Activated CD8-positive, alpha-beta memory T cell treated with anti-CD3 and anti-CD28 coated beads, Interleukin-2, amount 10 ng/mL, durations not matched to agents 7 days and 5 days (primary cell): ENCODE measurements at regions not wholly inside any gene's neighbourhood (a gene's known extent, or its start where the extent isn't known, plus 50 kb on each side); places are given as distances from the start of the nearest gene placed in this dataset.

ENCODE experiments used
- ATAC-seq: fragments of 150-1000 bp; cut with Tn5 transposase; one replicate; pipeline ENCODE4 v1.10.0; 2021; ENCODE audit warnings: moderate library complexity
- CTCF ChIA-PET: fragments of 350-600 bp; sonication (Branson Sonifier 250); formaldehyde crosslinking; loops from one replicate; lab custom pipeline; 2021; ENCODE audit warnings: antibody characterized with exemption; lab: Charles Lee
- DNase-seq: peaks from one replicate; pipeline ENCODE4 v3.0.0-alpha.2; 2020
- H3K27ac Mint-ChIP-seq: one replicate; pipeline ENCODE4 v1.8.0; 2021; ENCODE audit warnings: mild to moderate bottlenecking, mixed read lengths
- H3K27me3 Mint-ChIP-seq: one replicate; pipeline ENCODE4 v1.8.0; 2021; ENCODE audit warnings: mixed read lengths
- H3K36me3 Mint-ChIP-seq: one replicate; pipeline ENCODE4 v1.8.0; 2021; ENCODE audit warnings: mild to moderate bottlenecking, mixed read lengths
- H3K4me1 Mint-ChIP-seq: one replicate; pipeline ENCODE4 v1.8.0; 2021; ENCODE audit warnings: mixed read lengths
- H3K4me3 Mint-ChIP-seq: one replicate; pipeline ENCODE4 v1.8.0; 2021; ENCODE audit warnings: mild to moderate bottlenecking, moderate library complexity, mixed read lengths
- H3K9me3 Mint-ChIP-seq: one replicate; pipeline ENCODE4 v1.8.0; 2022; ENCODE audit warnings: low read depth, mixed read lengths

DNA sequence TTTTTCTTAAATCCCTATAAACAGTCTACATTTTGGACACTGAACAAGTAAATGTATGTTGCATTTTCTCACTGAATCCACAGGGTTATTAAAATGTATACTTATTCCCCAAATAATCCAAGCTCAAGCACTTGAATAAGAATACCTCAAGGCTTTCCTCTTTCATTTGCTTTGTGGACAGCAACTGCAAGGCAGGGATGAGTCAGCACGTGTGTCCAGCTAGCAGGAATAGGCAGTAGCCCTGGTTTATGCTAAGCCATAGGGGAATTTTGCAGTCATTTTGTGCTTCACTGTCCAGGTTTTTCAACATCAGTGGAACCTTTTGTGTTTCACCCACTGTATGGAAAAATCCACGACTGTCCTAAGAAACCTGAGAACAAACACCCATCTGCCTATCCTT is 96.7 kb upstream of the KCNMB2 start:
- CTCF ChIA-PET = no interaction called here
- Mint-ChIP-seq H3K27me3 (no peaks in the 10 kb centered on the region), H3K4me1 (no peaks in the 10 kb centered on the region), H3K36me3 (no peaks in the 10 kb centered on the region), H3K9me3 (no peaks in the 10 kb centered on the region), H3K4me3 (no peak overlapping the region), H3K27ac (no peak overlapping the region)
- ATAC-seq = no peak
- DNase-seq = no peak

DNA sequence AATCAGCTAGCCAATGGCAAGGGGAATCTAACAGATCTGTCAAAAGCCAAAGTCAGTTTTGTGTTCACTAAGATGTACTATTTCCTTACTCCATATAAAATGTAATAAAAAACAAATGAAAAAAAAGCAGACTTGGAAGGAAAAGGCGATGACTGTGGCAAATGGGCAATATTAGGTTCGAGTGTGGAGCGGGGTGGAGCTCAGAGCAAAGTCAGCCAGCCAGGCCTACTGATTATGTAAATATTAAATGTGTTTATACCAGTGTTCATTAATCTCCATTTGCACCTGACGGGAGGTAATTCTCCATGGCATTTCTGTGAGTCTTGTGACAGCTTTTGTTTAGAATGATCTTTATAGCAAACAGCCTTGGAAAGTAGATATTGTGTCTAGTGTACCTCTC is 96.2 kb upstream of the KCNMB2 start:
- H3K36me3 Mint-ChIP-seq = no peaks in the 10 kb centered on the region
- CTCF ChIA-PET = no interaction called here
- ATAC-seq = no peak

DNA sequence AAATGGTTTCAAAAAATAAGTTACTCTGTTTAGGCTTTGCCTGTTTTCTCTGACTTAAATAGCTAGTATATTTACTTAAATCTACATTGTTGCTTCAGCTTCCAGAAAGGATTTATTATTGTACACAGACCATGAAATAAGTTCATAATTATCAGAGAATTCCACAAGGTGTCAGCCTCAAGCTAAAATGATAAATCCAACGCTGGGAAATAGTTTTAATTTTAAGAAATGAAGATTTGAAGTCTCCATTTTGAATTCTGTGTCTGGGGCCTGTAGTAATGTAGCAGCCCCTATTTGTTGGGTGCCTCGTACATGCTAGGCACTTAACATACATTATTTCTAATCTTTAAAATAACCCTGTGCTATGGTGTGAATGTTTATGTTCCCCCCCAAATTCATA is 92.6 kb upstream of the KCNMB2 start:
- ATAC-seq (no peak), DNase-seq (no peak)
- CTCF ChIA-PET = no interaction called here
- H3K27me3 Mint-ChIP-seq = no peaks in the 10 kb centered on the region
- no peaks in the 10 kb centered on the region for H3K4me1 Mint-ChIP-seq
- H3K27ac Mint-ChIP-seq = no peak overlapping the region
- H3K4me3 Mint-ChIP-seq = no peak overlapping the region
- H3K36me3 Mint-ChIP-seq = no peaks in the 10 kb centered on the region
- no peaks in the 10 kb centered on the region for H3K9me3 Mint-ChIP-seq

More for the DNA sequence above, 96.2 kb upstream of the KCNMB2 start:
- DNase-seq = no peak
- Mint-ChIP-seq H3K9me3 (no peaks in the 10 kb centered on the region), H3K27me3 (no peaks in the 10 kb centered on the region), H3K4me3 (no peak overlapping the region), H3K4me1 (no peaks in the 10 kb centered on the region), H3K27ac (no peak overlapping the region)

DNA sequence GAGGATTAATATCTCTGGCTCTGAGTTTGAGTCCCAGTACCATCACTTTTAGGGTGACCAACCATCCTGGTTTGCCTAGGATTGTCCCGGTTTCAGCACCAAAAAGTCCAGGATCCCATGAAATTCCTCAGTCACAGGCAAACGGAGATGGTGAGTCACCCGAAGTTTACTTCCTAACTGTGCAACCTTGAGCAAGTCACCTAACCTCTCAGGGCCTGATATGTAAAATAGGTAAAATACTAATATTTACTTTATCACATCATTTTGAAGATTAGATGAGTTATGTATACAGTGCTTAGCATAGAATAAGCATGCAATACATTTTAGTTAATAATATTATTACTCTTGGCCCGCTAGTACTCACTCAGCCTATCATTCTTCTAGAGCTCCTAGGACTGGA is 91.1 kb upstream of the KCNMB2 start:
- H3K9me3 Mint-ChIP-seq = no peaks in the 10 kb centered on the region
- CTCF ChIA-PET = no interaction called here
- H3K36me3 Mint-ChIP-seq = no peaks in the 10 kb centered on the region
- ATAC-seq = no peak
- DNase-seq = no peak
- H3K4me1 Mint-ChIP-seq = no peaks in the 10 kb centered on the region
- no peaks in the 10 kb centered on the region for H3K27me3 Mint-ChIP-seq
- H3K4me3 Mint-ChIP-seq = no peak overlapping the region
- H3K27ac Mint-ChIP-seq = no peak overlapping the region

DNA sequence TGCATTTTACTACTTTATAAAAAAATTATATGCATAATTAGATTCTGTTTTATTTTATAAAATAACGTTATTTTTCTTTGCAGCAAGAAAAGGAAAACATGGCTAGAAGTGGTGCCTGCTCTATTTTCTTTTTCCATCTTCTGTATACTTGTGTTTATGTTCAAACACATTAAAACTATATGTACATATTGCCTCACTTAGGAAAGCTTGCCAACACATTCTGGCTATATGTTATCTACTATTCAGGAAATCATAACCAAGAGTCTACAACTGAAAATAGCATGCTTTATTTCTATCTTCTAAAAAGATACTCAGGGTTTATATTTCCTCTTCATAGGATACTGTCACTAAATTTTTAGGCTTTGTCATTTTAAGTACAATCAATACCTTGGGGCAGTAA is 90.2 kb upstream of the KCNMB2 start:
- Mint-ChIP-seq H3K36me3 (no peaks in the 10 kb centered on the region), H3K9me3 (no peaks in the 10 kb centered on the region), H3K4me1 (no peaks in the 10 kb centered on the region), H3K27ac (no peak overlapping the region), H3K27me3 (no peaks in the 10 kb centered on the region), H3K4me3 (no peak overlapping the region)
- CTCF ChIA-PET = no interaction called here
- DNase-seq = no peak
- no peak for ATAC-seq

DNA sequence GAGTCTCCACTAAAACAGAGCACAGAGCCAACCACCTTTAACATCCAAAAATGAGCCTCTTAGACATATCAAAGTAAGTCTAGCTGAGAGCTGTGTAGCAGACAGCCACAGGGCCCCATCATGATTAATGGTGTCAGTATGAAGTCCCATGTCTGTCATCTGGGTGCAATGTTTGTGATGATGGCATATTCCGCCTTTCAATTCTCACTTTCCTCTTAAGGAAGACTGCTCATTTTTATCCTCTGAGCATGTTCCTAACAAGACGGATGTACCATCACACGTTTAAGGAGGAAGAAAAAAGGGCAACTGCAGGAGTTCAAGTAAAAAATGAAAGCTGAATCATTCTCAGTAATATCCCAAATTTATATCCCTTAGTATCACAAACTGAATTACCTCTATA is 85.8 kb upstream of the KCNMB2 start:
- Mint-ChIP-seq H3K4me1 (no peaks in the 10 kb centered on the region), H3K36me3 (no peaks in the 10 kb centered on the region), H3K4me3 (no peak overlapping the region), H3K27ac (no peak overlapping the region), H3K27me3 (peaks cover 3% of the 10 kb centered on the region), H3K9me3 (no peaks in the 10 kb centered on the region)
- ATAC-seq (no peak), DNase-seq (no peak)
- CTCF ChIA-PET = no interaction called here

DNA sequence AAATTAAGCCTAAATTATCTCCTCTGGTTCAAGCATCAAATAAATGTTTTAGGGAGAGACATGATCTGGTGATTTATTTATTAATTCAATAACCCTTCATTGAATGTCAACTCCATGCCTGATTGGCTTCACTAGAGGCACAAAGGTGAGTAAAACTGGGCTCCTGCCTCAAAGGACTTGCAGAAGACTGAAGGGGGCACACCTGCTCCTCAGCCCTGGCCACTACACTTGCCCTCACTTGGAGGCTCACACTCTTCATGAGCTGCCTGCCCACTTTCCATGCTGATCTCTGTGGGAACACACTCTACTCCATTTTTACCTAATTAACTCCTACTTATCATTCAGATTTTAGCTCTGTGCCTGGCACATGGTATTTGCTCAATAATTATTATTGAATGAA is 84.4 kb upstream of the KCNMB2 start:
- Mint-ChIP-seq H3K9me3 (no peaks in the 10 kb centered on the region), H3K4me3 (no peak overlapping the region), H3K36me3 (no peaks in the 10 kb centered on the region), H3K27me3 (peaks cover 6% of the 10 kb centered on the region), H3K27ac (no peak overlapping the region), H3K4me1 (no peaks in the 10 kb centered on the region)
- ATAC-seq = no peak
- CTCF ChIA-PET = no interaction called here
- DNase-seq = no peak

DNA sequence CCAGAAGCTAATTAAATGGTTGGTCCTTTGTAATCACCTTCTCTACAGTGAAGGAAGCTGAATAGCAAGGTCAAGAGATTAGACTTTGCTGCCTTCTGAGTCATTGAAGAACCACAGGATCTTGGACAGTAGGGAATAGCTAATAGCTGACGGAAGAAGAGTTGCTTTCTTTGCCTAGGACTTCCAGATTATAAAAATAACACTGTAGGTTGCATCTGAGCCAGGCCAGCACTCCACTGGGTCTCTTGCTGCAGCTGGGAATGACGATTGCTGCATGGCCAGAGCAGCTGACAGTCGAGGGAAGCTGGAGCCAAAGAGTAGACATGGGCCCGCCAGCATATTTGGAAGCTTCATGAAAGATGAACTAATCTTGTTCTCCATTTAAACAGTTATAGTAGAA is 81.5 kb upstream of the KCNMB2 start:
- H3K27ac Mint-ChIP-seq = no peak overlapping the region
- H3K4me3 Mint-ChIP-seq = no peak overlapping the region
- DNase-seq = no peak
- H3K4me1 Mint-ChIP-seq = no peaks in the 10 kb centered on the region
- H3K36me3 Mint-ChIP-seq = no peaks in the 10 kb centered on the region
- H3K27me3 Mint-ChIP-seq = peaks cover 6% of the 10 kb centered on the region
- ATAC-seq = no peak
- CTCF ChIA-PET = no interaction called here
- H3K9me3 Mint-ChIP-seq = no peaks in the 10 kb centered on the region

DNA sequence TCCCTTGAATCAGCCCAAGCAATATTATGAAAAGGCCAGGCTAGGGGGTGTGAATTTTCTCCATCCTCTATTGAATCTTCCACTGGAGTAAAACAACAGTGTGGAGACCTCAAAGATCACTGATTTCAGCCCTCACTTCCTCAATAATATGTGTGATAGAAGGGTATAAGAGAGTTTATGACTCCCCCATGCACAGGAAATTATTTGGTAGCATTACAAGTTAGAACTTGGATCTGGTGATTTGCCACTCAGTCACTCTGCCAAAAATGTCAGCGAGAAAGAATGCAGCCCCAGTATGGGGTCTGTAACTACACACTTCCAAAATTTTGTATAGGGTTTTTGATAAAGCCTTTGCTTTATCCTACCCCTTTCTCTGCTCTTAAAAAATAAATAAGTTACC is 81.0 kb upstream of the KCNMB2 start:
- CTCF ChIA-PET = no interaction called here
- Mint-ChIP-seq H3K4me1 (no peaks in the 10 kb centered on the region), H3K9me3 (no peaks in the 10 kb centered on the region), H3K27me3 (peaks cover 6% of the 10 kb centered on the region), H3K4me3 (no peak overlapping the region), H3K27ac (no peak overlapping the region), H3K36me3 (no peaks in the 10 kb centered on the region)
- DNase-seq (no peak), ATAC-seq (no peak)

DNA sequence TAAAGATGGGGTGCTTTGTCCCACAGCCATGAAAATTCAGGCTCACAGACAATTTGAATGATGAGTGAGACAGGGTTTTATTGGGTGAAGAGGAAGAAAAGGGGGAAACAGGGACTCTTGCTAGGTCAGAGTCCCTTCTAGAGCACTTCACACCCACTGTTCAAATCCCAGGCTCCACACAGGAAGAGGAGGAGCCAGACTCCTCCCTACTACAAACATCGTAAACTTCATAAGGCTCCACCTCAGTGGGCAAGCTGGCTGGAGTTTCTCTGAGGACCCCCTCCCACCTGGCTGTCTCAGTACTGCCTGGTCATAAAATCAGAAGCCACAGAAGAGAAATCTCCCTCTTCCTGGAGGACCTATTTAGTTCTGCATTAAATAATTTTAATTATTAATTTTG is 80.3 kb upstream of the KCNMB2 start:
- no peaks in the 10 kb centered on the region for H3K9me3 Mint-ChIP-seq
- H3K27ac Mint-ChIP-seq = no peak overlapping the region
- H3K36me3 Mint-ChIP-seq = no peaks in the 10 kb centered on the region
- no peak overlapping the region for H3K4me3 Mint-ChIP-seq
- H3K27me3 Mint-ChIP-seq = peaks cover 6% of the 10 kb centered on the region
- DNase-seq = no peak
- CTCF ChIA-PET = no interaction called here
- no peaks in the 10 kb centered on the region for H3K4me1 Mint-ChIP-seq
- no peak for ATAC-seq

DNA sequence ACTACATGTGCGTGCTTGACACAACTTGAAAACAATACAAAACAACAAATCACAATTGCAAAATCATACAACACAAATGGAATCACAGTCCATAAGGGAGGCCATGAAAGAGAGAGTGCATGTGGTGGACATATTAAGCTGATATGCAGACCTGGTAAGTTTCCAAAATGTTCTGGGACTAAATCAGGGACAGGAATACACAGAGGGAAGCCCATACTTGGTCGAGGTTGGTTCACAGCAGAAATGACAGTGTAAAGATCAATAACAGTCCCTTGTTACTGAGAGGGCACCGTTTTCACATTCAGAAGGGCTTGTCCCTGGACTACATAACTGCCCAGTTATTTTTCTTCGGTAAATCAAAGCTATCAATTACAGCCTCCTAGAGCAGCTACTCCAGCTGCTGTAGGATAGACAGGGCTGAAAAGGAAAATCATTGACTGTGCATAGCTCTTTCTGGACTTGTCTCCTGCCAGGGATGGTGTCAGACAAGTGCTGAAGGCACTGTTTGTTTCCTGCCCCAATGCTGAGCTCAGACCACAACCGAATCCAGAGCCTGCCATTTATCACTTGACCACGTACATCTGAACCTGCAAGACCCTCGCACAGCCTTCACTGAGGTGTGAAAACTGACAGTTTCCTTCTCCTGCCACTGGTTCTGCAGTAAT is 79.5 kb upstream of the KCNMB2 start:
- H3K27ac Mint-ChIP-seq = no peak overlapping the region
- no peaks in the 10 kb centered on the region for H3K9me3 Mint-ChIP-seq
- DNase-seq (no peak), ATAC-seq (no peak)
- H3K36me3 Mint-ChIP-seq = no peaks in the 10 kb centered on the region
- no peak overlapping the region for H3K4me3 Mint-ChIP-seq
- peaks cover 6% of the 10 kb centered on the region for H3K27me3 Mint-ChIP-seq
- CTCF ChIA-PET = interaction anchor here (0.6 kb wide), 1 partner anchor 148 kb away, joined by 3 read pairs; no protein-coding TSS in a partner anchor
- H3K4me1 Mint-ChIP-seq = no peaks in the 10 kb centered on the region

DNA sequence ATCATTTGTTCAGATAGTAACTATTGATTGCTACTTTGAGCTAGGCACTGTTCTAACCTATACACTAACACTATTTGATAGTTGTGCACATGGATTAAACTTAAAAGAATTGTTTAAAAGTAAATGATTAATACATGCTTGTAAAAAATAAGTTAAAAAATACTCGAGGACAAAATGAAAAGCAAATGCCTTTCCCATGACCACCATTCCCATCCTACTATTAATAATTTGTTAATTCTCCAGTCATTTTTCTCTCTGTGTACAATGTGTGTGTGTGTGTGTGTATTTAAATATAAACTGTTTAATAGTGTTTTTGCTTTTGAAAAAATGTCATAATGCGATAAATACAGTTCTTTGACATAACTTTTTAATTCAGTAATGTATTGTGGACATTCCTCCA is 78.7 kb upstream of the KCNMB2 start:
- no peaks in the 10 kb centered on the region for H3K9me3 Mint-ChIP-seq
- no peaks in the 10 kb centered on the region for H3K4me1 Mint-ChIP-seq
- no peaks in the 10 kb centered on the region for H3K36me3 Mint-ChIP-seq
- no peak overlapping the region for H3K4me3 Mint-ChIP-seq
- no peak for ATAC-seq
- no peak for DNase-seq
- H3K27me3 Mint-ChIP-seq = peaks cover 3% of the 10 kb centered on the region
- CTCF ChIA-PET = no interaction called here
- no peak overlapping the region for H3K27ac Mint-ChIP-seq

DNA sequence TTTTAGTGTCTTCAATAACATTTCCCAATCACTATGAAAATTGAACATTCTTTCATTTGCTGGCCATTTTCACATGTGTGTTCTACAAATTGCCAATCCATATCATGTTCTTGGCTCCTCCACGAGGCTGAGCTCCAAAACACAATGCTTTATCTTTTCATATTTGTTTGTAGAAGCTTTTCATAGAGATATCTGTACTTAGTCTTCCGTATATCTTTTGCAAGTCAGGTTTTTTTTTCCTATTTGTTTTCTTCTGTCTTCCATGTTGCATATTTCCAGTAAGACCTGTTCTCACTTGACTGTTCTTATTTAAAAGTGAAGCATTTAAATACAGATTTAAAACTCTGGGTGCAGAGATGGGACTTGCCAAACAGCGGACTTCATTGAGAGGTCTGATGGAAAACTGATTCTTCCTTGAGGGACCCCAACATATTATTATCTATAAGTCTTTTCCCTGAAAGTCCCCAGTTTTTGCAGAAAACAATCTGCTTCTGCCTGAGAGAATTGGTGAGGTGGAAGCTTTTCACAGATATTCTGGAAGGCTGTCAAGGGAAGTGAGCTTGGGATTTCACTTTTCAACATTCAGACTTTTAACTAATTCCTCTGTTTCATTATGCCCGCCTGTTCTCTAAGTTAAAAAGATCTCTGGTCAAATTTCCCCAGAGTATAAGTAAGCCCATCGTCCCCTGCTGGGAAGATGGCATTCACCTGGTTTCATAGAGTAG is 77.8 kb upstream of the KCNMB2 start:
- CTCF ChIA-PET = no interaction called here
- Mint-ChIP-seq H3K4me1 (no peaks in the 10 kb centered on the region), H3K36me3 (no peaks in the 10 kb centered on the region), H3K9me3 (no peaks in the 10 kb centered on the region), H3K4me3 (no peak overlapping the region), H3K27me3 (peaks cover 3% of the 10 kb centered on the region), H3K27ac (no peak overlapping the region)
- ATAC-seq (no peak), DNase-seq (no peak)

DNA sequence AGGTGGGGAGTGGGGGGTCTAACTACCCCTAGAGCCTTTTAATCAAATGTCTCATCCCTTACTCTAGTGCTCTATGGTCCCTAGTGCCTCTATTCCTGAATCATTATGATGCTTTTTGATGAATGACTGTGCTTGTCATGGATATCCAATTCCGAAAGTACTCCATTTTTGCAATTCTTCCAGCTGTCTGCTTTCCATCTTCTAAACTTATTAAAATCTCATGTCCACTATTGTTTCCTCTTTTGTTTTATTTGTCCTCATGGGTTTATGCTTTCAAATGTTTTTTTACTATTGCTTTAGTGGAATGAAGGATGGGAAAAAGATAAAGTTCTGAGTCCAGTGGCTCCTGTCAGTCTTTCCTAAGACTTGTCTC is 77.2 kb upstream of the KCNMB2 start:
- CTCF ChIA-PET = no interaction called here
- no peaks in the 10 kb centered on the region for H3K4me1 Mint-ChIP-seq
- no peaks in the 10 kb centered on the region for H3K36me3 Mint-ChIP-seq
- ATAC-seq (no peak), DNase-seq (no peak)
- no peak overlapping the region for H3K4me3 Mint-ChIP-seq
- no peak overlapping the region for H3K27ac Mint-ChIP-seq
- H3K27me3 Mint-ChIP-seq = peaks cover 3% of the 10 kb centered on the region
- H3K9me3 Mint-ChIP-seq = no peaks in the 10 kb centered on the region
